ENCODE measurements at regions not wholly inside any gene's neighbourhood (a gene's known extent, or its start where the extent isn't known, plus 50 kb on each side); places are given as distances from the start of the nearest gene placed in this dataset.

DNA sequence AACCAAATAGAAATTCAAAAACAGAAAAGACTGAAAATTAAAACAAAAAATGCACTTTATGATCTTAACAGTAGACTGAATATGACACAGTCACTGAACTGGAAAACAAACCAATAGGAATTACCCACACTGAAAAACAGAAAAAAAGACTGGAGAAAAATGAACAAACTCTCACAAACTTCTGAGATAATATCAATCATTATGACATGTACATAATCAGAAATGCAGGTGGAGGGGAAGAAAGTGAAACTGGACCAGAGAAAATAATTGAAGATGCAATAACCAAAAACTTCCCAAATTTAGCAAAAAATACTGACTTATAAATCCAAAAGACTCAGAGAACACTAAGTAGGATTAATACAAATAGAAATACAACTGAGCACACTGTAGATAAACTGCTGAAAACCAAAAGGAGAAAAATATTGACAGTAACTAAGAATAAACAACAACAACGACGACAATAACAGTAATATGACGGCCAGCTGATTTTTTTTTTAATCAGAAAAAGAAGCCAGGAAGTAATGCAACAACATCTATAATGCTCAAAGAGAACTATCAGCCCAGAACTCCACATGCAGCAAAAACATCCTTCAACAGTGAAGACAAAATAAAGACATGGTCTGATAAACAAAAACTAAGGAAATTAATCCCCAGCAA, 108.1 kb downstream of the ZFAND4 start:
- Histone ChIP-seq H3K4me1 (peaks cover 0 to 36% (median 0%) of the 10 kb centered on the region in 6 donors), H3K9me3 (no peaks in the 10 kb centered on the region), H3K27ac (no peak overlapping the region), H3K36me3 (peaks cover 0 to 9% (median 0%) of the 10 kb centered on the region in 6 donors), H3K4me3 (no peak overlapping the region), H3K27me3 (replicated peaks in 1 of 7) (no peaks in the 10 kb centered on the region)
- DNase-seq: no peak
- TF ChIP-seq, protein P1, sequence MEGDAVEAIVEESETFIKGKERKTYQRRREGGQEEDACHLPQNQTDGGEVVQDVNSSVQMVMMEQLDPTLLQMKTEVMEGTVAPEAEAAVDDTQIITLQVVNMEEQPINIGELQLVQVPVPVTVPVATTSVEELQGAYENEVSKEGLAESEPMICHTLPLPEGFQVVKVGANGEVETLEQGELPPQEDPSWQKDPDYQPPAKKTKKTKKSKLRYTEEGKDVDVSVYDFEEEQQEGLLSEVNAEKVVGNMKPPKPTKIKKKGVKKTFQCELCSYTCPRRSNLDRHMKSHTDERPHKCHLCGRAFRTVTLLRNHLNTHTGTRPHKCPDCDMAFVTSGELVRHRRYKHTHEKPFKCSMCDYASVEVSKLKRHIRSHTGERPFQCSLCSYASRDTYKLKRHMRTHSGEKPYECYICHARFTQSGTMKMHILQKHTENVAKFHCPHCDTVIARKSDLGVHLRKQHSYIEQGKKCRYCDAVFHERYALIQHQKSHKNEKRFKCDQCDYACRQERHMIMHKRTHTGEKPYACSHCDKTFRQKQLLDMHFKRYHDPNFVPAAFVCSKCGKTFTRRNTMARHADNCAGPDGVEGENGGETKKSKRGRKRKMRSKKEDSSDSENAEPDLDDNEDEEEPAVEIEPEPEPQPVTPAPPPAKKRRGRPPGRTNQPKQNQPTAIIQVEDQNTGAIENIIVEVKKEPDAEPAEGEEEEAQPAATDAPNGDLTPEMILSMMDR (IDR thresholded peaks at IDR 0.05 in 8 of 11, conservative IDR thresholded peaks at IDR 0.05 in 3 of 11): no peak
- TF ChIP-seq POLR2A (IDR thresholded peaks at IDR 0.05) (no peak), POLR2AphosphoS5 (IDR thresholded peaks at IDR 0.05) (no peak)
- intact Hi-C loops (cut with DNase I; ENCODE audit: low total_unique reads): no loop called here
- WGBS, 5 donors: 89 to 96% (median 91%) methylated on average over 3 of the region's 3 CpGs

DNA sequence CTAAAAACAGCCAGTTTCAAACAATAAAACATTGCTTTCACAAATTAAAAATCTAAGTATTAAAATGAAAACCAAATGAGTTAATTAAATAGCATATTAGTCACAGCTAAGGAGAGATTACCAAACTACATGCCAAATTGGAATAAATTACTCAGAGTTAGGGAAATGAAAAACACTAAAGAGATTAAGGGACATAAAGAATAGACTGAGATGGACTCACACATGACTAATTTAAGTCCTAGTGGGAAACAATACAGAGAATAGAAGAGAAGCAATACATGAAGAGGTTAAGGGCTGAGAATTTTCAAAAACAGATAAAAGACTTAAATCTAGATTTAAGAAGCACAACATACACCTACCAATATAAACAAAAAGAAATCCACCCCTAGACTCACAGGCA, 110.6 kb downstream of the ZFAND4 start:
- Histone ChIP-seq H3K9me3 (no peaks in the 10 kb centered on the region), H3K4me1 (peaks cover 0 to 60% (median 18%) of the 10 kb centered on the region in 6 donors), H3K36me3 (peaks cover 0 to 9% (median 0%) of the 10 kb centered on the region in 6 donors), H3K27ac (no peak overlapping the region), H3K4me3 (no peak overlapping the region), H3K27me3 (replicated peaks in 1 of 7) (no peaks in the 10 kb centered on the region)
- intact Hi-C loops (cut with DNase I; ENCODE audit: low total_unique reads): no loop called here
- DNase-seq: no peak
- no peak for TF ChIP-seq POLR2AphosphoS5 (IDR thresholded peaks at IDR 0.05)
- no peak for TF ChIP-seq POLR2A (IDR thresholded peaks at IDR 0.05)
- TF ChIP-seq, protein P1 (IDR thresholded peaks at IDR 0.05 in 8 of 11, conservative IDR thresholded peaks at IDR 0.05 in 3 of 11): no peak

DNA sequence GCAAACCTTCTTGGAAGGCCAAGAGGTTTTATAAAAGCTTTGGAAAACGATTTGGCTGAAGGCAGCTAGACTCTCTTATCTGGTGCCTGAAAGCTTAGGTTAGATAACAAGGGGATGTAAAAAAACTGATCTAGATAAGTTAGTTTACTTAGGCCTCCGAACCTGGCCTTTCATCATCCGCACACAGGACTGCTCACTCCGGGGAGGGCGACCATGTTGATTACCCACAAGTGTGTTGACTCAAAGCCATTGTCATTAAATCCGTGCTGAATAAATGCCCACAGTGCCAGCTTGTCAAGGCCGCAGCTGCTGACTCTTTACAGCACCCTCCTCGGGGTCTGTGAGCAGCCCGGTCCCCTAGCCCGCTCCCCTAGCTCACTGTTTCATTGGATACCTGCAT, 112.3 kb downstream of the ZFAND4 start:
- Histone ChIP-seq H3K9me3 (no peaks in the 10 kb centered on the region), H3K4me3 (no peak overlapping the region), H3K4me1 (peaks cover 0 to 74% (median 21%) of the 10 kb centered on the region in 6 donors), H3K27ac (no peak overlapping the region), H3K27me3 (replicated peaks in 1 of 7) (no peaks in the 10 kb centered on the region), H3K36me3 (peaks cover 0 to 9% (median 0%) of the 10 kb centered on the region in 6 donors)
- DNase-seq: no peak
- intact Hi-C loops (cut with DNase I; ENCODE audit: low total_unique reads): no loop called here
- WGBS, 5 donors: 95 to 97% (median 95%) methylated on average over 10 of the region's 10 CpGs
- TF ChIP-seq, protein P1 (IDR thresholded peaks at IDR 0.05 in 8 of 11, conservative IDR thresholded peaks at IDR 0.05 in 3 of 11): no peak
- TF ChIP-seq POLR2A (IDR thresholded peaks at IDR 0.05) (no peak), POLR2AphosphoS5 (IDR thresholded peaks at IDR 0.05) (no peak)

DNA sequence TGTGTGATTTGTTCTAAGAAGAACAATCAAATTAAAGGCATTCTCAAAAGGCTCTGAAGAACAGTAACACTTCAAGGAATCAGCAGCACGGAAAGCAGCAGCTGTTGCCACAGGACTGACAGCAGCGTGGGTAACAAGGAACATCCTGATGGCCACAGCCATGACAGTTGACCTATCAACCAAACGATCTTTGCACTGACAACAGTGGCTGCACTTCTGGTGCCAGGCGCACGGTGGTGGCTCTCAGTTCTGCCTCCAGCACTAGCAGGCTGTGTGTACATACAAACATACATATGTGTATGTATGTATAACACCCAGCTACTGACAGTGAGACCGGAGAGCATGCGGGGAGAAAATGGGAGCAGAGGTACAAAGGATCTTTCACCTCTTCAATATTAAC, 114.1 kb downstream of the ZFAND4 start:
- TF ChIP-seq POLR2A (IDR thresholded peaks at IDR 0.05) (no peak), POLR2AphosphoS5 (IDR thresholded peaks at IDR 0.05) (no peak)
- TF ChIP-seq, protein P1 (IDR thresholded peaks at IDR 0.05 in 8 of 11, conservative IDR thresholded peaks at IDR 0.05 in 3 of 11): no peak
- 58 to 68% (median 60%) methylated on average over 7 of the region's 7 CpGs for WGBS, 5 donors
- no peak for DNase-seq

More for the DNA sequence above, 114.1 kb downstream of the ZFAND4 start:
- Histone ChIP-seq H3K4me3 (no peak overlapping the region), H3K4me1 (peaks cover 0 to 71% (median 23%) of the 10 kb centered on the region in 6 donors), H3K27ac (peak overlapping the region in 3 of 8 donors; percentile 41 to 68 (median 51)), H3K36me3 (peaks cover 0 to 9% (median 0%) of the 10 kb centered on the region in 6 donors), H3K9me3 (no peaks in the 10 kb centered on the region), H3K27me3 (replicated peaks in 1 of 7) (no peaks in the 10 kb centered on the region)
- intact Hi-C loops (cut with DNase I; ENCODE audit: low total_unique reads): no loop called here

All from spleen (tissue), 11 donors.